Panc1 (cell line): ENCODE measurements at regions not wholly inside any gene's neighbourhood (a gene's known extent, or its start where the extent isn't known, plus 50 kb on each side); places are given as distances from the start of the nearest gene placed in this dataset.

Experiments used
- ATAC-seq: fragments of 200-7000 bp; cut with Tn5 transposase; 2 replicates; pipeline ENCODE4 v1.9.1; 2020; ENCODE audit warnings: mild to moderate bottlenecking, moderate library complexity
- BruUV-seq: library from RNA; stranded (reverse); fragments of 400-500 nt; replicated peaks from 2 replicates; lab custom pipeline; 2021; lab: Mats Ljungman, UMichigan
- CTCF ChIA-PET: fragments of 300-600 bp; sonication (Branson Sonifier 250); formaldehyde crosslinking; loops from one replicate; lab custom pipeline; 2022; ENCODE audit warnings: antibody characterized with exemption; lab: Charles Lee
- POLR2A ChIA-PET: fragments of 300-600 bp; sonication (Branson Sonifier 250); formaldehyde crosslinking; loops from one replicate; lab custom pipeline; 2022; ENCODE audit warnings: antibody characterized with exemption; lab: Charles Lee
- DNase-seq: peaks from one replicate; pipeline ENCODE4 v3.0.0-alpha.2; 2010; ENCODE audit warnings: low read depth, low spot score
- H3K27ac ChIP-seq: 2 replicates; pipeline ENCODE4 v1.5.1; 2011; ENCODE audit warnings: mild to moderate bottlenecking, low read length, inconsistent platforms
- H3K27me3 ChIP-seq: fragments of 200-500 bp; sonication (Bioruptor generic); 2 replicates; pipeline ENCODE4 v1.6.0; 2014; ENCODE audit warnings: low read length, inconsistent platforms; ENCODE audit not compliant: control insufficient read depth, insufficient read depth
- H3K36me3 ChIP-seq: fragments of 200-500 bp; sonication (Bioruptor generic); 2 replicates; pipeline ENCODE4 v1.5.1; 2014; ENCODE audit warnings: inconsistent platforms, mild to moderate bottlenecking, low read length, moderate library complexity; ENCODE audit not compliant: control insufficient read depth, insufficient read depth
- H3K4me1 ChIP-seq: 2 replicates; pipeline ENCODE4 v1.5.1; 2011; ENCODE audit warnings: inconsistent platforms, mild to moderate bottlenecking, low read length, moderate library complexity; ENCODE audit not compliant: control insufficient read depth, insufficient read depth
- H3K4me3 ChIP-seq, 2 experiments: 2 replicates each; pipeline ENCODE4 v1.5.1; 2011 to 2012; ENCODE audit warnings: low read depth in 2 of 2, low read length in 2 of 2, mild to moderate bottlenecking in 2 of 2, inconsistent platforms in 1 of 2, moderate library complexity in 1 of 2
- H3K9me3 ChIP-seq: fragments of 200-500 bp; sonication (Bioruptor generic); 2 replicates; pipeline ENCODE4 v1.5.1; 2014; ENCODE audit warnings: low read depth, mild to moderate bottlenecking, inconsistent platforms, low read length, moderate library complexity; ENCODE audit not compliant: control insufficient read depth, insufficient read depth
- POLR2AphosphoS5 ChIP-seq: IDR thresholded peaks from 2 replicates; pipeline ENCODE4 v1.6.1; 2012; ENCODE audit warnings: mild to moderate bottlenecking, low read depth, low read length, moderate library complexity
- REST ChIP-seq, 2 experiments: IDR thresholded peaks; 2 replicates each; pipeline ENCODE4 v1.6.1; 2011 to 2012; ENCODE audit warnings: low read depth in 2 of 2, control low read depth in 1 of 2, low read length in 1 of 2, mild to moderate bottlenecking in 1 of 2, moderate library complexity in 1 of 2; ENCODE audit not compliant: insufficient read depth in 1 of 2
- SIN3A ChIP-seq: IDR thresholded peaks from 2 replicates; pipeline ENCODE4 v1.6.1; 2012; ENCODE audit warnings: low read depth, mild to moderate bottlenecking, low read length, moderate library complexity, borderline replicate concordance; ENCODE audit not compliant: insufficient read depth
- TCF7L2 ChIP-seq: IDR thresholded peaks from 2 replicates; pipeline ENCODE4 v1.6.1; 2011; ENCODE audit warnings: mild to moderate bottlenecking, low read depth, low read length, inconsistent platforms
- in situ Hi-C: cut with HindIII; loops from 2 replicates; pipeline ENCODE4 v1.10.0; 2016; ENCODE audit warnings: low sequenced_read_pairs, low pct_unique_long_range_greater_than_20kb
- intact Hi-C: fragments of 100-400 bp; cut with micrococcal nuclease; formaldehyde crosslinking; loops from one replicate; pipeline ENCODE4 v1.10.0; 2022; ENCODE audit not compliant: unreplicated experiment
- TF ChIP-seq, protein P1 (sequence below): fragments of 450-650 bp; IDR thresholded peaks from 2 replicates; pipeline ENCODE4 v1.5.1; 2017; ENCODE audit warnings: mild to moderate bottlenecking

GRCh38 chr9:89750117-89750791 lies 145.4 kb downstream of the GADD45G start:
- ChIA-PET CTCF (interaction anchor here (0.6 kb wide), 1 partner anchor 23 kb away, joined by 5 read pairs; no protein-coding TSS in a partner anchor), POLR2A (interaction anchor here (0.6 kb wide), 1 partner anchor 196 kb away, joined by 5 read pairs; no protein-coding TSS in a partner anchor)
- Histone ChIP-seq H3K9me3 (no peaks in the 10 kb centered on the region), H3K27me3 (no peaks in the 10 kb centered on the region), H3K36me3 (no peaks in the 10 kb centered on the region), H3K4me1 (no peaks in the 10 kb centered on the region), H3K4me3 (no peak overlapping the region), H3K27ac (no peak overlapping the region)
- intact Hi-C loops, result no loop called here
- TF ChIP-seq SIN3A, result no peak
- TF ChIP-seq, protein P1, sequence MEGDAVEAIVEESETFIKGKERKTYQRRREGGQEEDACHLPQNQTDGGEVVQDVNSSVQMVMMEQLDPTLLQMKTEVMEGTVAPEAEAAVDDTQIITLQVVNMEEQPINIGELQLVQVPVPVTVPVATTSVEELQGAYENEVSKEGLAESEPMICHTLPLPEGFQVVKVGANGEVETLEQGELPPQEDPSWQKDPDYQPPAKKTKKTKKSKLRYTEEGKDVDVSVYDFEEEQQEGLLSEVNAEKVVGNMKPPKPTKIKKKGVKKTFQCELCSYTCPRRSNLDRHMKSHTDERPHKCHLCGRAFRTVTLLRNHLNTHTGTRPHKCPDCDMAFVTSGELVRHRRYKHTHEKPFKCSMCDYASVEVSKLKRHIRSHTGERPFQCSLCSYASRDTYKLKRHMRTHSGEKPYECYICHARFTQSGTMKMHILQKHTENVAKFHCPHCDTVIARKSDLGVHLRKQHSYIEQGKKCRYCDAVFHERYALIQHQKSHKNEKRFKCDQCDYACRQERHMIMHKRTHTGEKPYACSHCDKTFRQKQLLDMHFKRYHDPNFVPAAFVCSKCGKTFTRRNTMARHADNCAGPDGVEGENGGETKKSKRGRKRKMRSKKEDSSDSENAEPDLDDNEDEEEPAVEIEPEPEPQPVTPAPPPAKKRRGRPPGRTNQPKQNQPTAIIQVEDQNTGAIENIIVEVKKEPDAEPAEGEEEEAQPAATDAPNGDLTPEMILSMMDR, result no peak
- ATAC-seq (no peak), DNase-seq (no peak)
- in situ Hi-C loops, result no loop called here
- no TSS peak for BruUV-seq

DNA sequence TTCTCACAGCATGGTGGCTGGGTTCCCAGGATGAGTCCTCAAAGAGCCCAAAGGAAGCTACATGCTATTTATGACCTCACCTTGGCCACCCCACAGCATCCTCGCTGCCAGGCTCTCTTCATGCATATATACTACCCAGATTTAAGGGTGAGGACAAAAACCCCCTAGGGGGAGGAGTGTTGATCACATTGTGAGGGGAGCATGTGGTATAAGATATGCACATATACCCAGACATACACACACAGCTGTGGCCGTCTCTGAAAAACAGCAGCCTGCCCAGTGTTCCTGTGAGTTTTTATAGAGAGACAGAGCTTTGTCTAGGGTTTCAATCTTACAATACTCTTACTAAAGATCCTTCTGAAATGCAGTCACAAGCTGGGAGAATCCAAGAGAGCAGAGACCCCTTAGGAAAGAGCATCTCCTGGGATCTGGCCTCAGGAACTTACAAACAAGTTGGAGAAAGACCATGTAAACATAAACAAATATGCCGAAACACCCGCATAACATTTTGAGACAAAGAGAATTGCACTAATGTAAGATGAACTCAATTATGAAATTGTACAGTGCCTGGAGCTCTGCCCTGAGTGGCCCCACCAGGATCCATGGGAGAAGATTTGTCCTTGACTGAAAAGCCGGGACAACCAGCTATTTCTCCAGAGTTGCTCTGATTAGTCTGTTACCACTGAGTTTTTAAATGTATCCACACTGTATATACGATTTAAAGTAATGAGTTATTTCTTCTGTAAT lies 146.4 kb downstream of the GADD45G start:
- intact Hi-C loops, result no loop called here
- no peak overlapping the region for H3K27ac ChIP-seq
- H3K9me3 ChIP-seq, result no peaks in the 10 kb centered on the region
- ATAC-seq (no peak), DNase-seq (no peak)
- POLR2A ChIA-PET, result interaction anchor here (0.5 kb wide), 1 partner anchor 884 kb away, joined by 7 read pairs; no protein-coding TSS in a partner anchor
- no peaks in the 10 kb centered on the region for H3K4me1 ChIP-seq
- TF ChIP-seq REST (IDR thresholded peaks at IDR 0.05; ENCODE audit: insufficient read depth in 1 of 2, low read depth in 2 of 2, low read length in 1 of 2) (no peak), TCF7L2 (no peak), SIN3A (no peak), POLR2AphosphoS5 (no peak)
- TF ChIP-seq, protein P1, result no peak
- BruUV-seq, result no TSS peak
- no peaks in the 10 kb centered on the region for H3K27me3 ChIP-seq
- in situ Hi-C loops, result no loop called here
- CTCF ChIA-PET, result no interaction called here
- no peaks in the 10 kb centered on the region for H3K36me3 ChIP-seq
- H3K4me3 ChIP-seq, result no peak overlapping the region
